GM19035 (cell line): ENCODE measurements at regions not wholly inside any gene's neighbourhood (a gene's known extent, or its start where the extent isn't known, plus 50 kb on each side); places are given as distances from the start of the nearest gene placed in this dataset.
"Not testable (repeated sequence)": the region's sequence is repeated elsewhere in the genome, so short reads cannot be mapped to it uniquely, and the experiment has no call there.

ENCODE experiments used
- ATAC-seq: cut with Tn5 transposase; IDR thresholded peaks from one replicate; pipeline ENCODE4 v1.9.1; 2021; ENCODE audit not compliant: unreplicated experiment

GRCh38 chr3:24545887-24546286 is 51.2 kb upstream of the THRB start:
- no peak for ATAC-seq

GRCh38 chr3:24548278-24548677 is 53.6 kb upstream of the THRB start:
- no peak for ATAC-seq

- no peak for ATAC-seq
Observed at GRCh38 chr3:24550588-24550987, 55.9 kb upstream of the THRB start.

GRCh38 chr3:24551626-24552025 is 57.0 kb upstream of the THRB start:
- ATAC-seq, result no peak

GRCh38 chr3:24562895-24563294 is 68.2 kb upstream of the THRB start:
- peak; percentile 65 for ATAC-seq

- ATAC-seq, result no peak
Observed at GRCh38 chr3:24565053-24565452, 70.4 kb upstream of the THRB start.

- no peak for ATAC-seq
Observed at GRCh38 chr3:24565656-24566055, 71.0 kb upstream of the THRB start.

GRCh38 chr3:24566927-24567326 is 72.3 kb upstream of the THRB start:
- no peak for ATAC-seq

GRCh38 chr3:24572409-24572808 is 77.8 kb upstream of the THRB start:
- not testable (repeated sequence) for ATAC-seq

GRCh38 chr3:24573576-24573975 is 78.9 kb upstream of the THRB start:
- no peak for ATAC-seq

GRCh38 chr3:24578324-24578723 is 83.7 kb upstream of the THRB start:
- no peak for ATAC-seq

GRCh38 chr3:24578951-24579421 is 84.3 kb upstream of the THRB start:
- no peak for ATAC-seq

- ATAC-seq, result no peak
Observed at GRCh38 chr3:24582431-24583403, 88.1 kb upstream of the THRB start.

- no peak for ATAC-seq
Observed at GRCh38 chr3:24586920-24587319, 92.3 kb upstream of the THRB start.

GRCh38 chr3:24588629-24589512 is 94.2 kb upstream of the THRB start:
- no peak for ATAC-seq

GRCh38 chr3:24589513-24589851 is 94.8 kb upstream of the THRB start:
- no peak for ATAC-seq

GRCh38 chr3:24589931-24590880 is 95.6 kb upstream of the THRB start:
- ATAC-seq, result no peak

- ATAC-seq, result no peak
Observed at GRCh38 chr3:24591191-24591590, 96.5 kb upstream of the THRB start.

GRCh38 chr3:24591661-24592555 is 97.3 kb upstream of the THRB start:
- ATAC-seq, result no peak

GRCh38 chr3:24594161-24594560 is 99.5 kb upstream of the THRB start:
- no peak for ATAC-seq
